OCI-LY1 (cell line): ENCODE measurements at regions not wholly inside any gene's neighbourhood (a gene's known extent, or its start where the extent isn't known, plus 50 kb on each side); places are given as distances from the start of the nearest gene placed in this dataset.

Source experiments
- CTCF ChIP-seq: fragments of 200-600 bp; sonication (generic), shearing (Covaris generic); IDR thresholded peaks from 2 replicates; pipeline ENCODE4 v1.5.1; 2017; ENCODE audit warnings: mild to moderate bottlenecking, antibody characterized with exemption, low read length, moderate library complexity, mixed read lengths
- EZH2 ChIP-seq: fragments of 200-600 bp; sonication (generic), shearing (Covaris generic); IDR thresholded peaks from 2 replicates; pipeline ENCODE4 v1.8.0; 2017; ENCODE audit warnings: borderline replicate concordance, mixed run types, mild to moderate bottlenecking, antibody characterized with exemption, low read length, moderate library complexity, mixed read lengths

DNA sequence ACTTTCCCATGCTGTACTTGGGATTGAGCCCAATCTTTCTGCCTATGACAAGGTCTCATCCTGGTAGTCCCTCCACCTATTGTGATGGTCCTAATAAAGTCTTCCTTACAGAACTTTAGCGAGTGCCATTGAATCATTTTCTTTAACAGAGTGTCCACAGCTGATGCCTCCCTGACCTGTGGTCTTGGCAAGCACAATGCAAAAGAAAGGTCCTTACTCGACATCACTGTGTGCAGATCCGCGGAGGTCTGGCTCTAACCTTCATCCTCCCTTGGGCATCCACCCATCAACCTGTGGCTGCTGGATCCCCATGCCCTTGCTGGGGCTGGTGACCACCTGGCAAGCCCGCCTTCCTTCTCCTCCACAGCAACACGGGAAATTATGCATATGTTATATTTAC lies 1203.9 kb downstream of the TBC1D22A start:
- TF ChIP-seq CTCF: no peak
- TF ChIP-seq EZH2: no peak
